Adrenal gland (tissue), 5 donors: ENCODE measurements at regions not wholly inside any gene's neighbourhood (a gene's known extent, or its start where the extent isn't known, plus 50 kb on each side); places are given as distances from the start of the nearest gene placed in this dataset.

Source experiments
- CTCF ChIP-seq, 6 experiments: fragments of 450-650 bp in 4 of 6; fragments of 200-600 bp in 2 of 6; sonication (generic) in 1 of 6; IDR thresholded peaks; 1 replicate in 5 of 6; 2 replicates in 1 of 6; pipeline versions ENCODE4 v1.5.1 to v1.8.0; 2016 to 2021; ENCODE audit warnings: antibody characterized with exemption in 6 of 6, mild to moderate bottlenecking in 2 of 6, moderate library complexity in 1 of 6
- POLR2A ChIP-seq, 2 donors: fragments of 450-650 bp; IDR thresholded peaks; one replicate each; pipeline ENCODE4 v1.6.1; 2017; ENCODE audit warnings: antibody characterized with exemption in 2 of 2, mild to moderate bottlenecking in 2 of 2, moderate library complexity in 1 of 2
- donor health status: DM: no; HTN: no; CAD: no.

GRCh38 chr9:28792716-28793115, 1219.4 kb upstream of the C9orf72 start:
- TF ChIP-seq CTCF (IDR thresholded peaks at IDR 0.05): no peak
- no peak for TF ChIP-seq POLR2A (IDR thresholded peaks at IDR 0.05)
